Stimulated activated CD4-positive, alpha-beta T cell treated with anti-CD3 and anti-CD28 coated beads, Interleukin-15, amount 100 ng/mL, for 48 hours (primary cell): ENCODE measurements at regions not wholly inside any gene's neighbourhood (a gene's known extent, or its start where the extent isn't known, plus 50 kb on each side); places are given as distances from the start of the nearest gene placed in this dataset.
"Not testable (repeated sequence)": the region's sequence is repeated elsewhere in the genome, so short reads cannot be mapped to it uniquely, and the experiment has no call there.

Source experiments
- DNase-seq, 2 donors: peaks; one replicate each; pipeline ENCODE4 v3.0.0-alpha.2; 2020; ENCODE audit warnings: low read depth in 2 of 2

- no peak for DNase-seq
These were observed 303.9 kb downstream of the OTUD1 start for GRCh38 chr10:23742807-23743206.

DNA sequence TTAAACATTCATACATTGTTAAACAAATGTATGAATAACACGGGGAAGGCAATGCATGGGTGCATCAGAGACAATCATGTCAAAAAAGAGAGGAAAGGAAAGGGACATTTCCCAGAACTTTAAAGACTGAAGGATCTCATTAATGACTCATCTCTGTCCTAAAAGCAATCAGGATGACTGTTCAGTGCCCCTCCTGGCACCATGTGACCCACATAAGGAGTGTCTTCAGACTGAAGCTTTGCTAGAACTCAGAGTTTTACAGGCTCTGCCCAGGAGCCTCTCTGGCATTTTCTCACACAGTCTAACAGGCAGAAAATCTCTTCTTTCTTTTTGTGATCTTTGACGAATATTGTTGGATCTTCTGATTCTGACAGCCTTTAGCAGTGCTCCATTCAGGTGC lies 315.3 kb downstream of the OTUD1 start:
- DNase-seq: no peak

DNA sequence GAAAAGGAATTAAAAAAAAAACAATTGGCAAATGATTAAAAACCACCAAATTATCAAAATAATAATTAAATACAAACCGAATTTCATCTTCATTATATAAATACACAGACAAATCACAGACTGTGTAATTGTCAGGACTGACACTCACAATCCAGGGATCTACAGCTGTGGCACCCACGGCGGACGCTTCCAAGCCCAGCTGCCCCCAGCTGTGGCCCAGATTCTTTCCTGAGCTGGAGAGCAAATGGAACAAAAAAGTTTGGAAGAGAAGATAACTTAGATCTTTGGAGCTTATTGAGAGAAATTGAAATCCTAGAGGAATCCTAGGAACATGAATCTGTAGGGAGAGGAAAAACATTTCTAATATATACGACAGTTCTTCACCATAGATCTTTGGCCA lies 316.1 kb downstream of the OTUD1 start:
- no peak for DNase-seq

DNA sequence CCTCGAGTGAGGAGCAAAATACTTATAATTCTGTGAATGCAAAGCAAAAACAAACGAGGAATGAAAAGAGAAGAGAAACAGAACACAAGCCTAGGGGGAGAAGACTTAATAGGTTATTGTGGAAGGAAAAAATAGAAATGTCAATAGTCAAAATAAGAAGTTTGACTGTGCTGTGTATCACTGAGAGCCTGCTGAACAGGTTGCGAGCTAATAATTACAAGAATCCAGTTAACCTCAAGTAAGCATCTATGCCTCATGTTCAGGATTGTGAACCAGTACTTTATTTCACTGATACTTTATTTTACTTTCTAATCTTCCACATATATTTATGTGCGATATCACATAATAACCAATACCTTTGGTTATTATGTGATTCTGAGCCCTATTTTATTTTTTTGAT lies 316.7 kb downstream of the OTUD1 start:
- no peak for DNase-seq

DNA sequence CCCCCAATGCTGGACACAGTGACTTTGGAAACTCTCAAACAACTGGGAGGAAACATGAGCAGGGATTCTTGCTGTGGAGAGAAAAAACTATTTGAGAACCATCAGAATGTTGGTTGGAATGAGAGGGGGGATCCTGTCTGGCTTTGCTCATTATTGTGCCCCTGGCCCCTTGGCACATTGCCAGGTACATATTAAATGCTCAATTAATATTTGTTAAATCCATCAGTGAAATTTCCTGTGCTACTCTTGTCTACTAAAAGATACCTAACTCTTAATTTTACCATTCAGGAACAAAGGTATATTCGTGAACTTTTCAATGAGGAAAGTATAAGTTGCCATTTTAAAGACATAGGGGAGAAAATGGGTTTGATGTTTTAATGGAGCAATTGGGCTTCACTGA lies 329.4 kb downstream of the OTUD1 start:
- no peak for DNase-seq

- DNase-seq: no peak
These were observed 338.3 kb downstream of the OTUD1 start for GRCh38 chr10:23777153-23777552.

DNA sequence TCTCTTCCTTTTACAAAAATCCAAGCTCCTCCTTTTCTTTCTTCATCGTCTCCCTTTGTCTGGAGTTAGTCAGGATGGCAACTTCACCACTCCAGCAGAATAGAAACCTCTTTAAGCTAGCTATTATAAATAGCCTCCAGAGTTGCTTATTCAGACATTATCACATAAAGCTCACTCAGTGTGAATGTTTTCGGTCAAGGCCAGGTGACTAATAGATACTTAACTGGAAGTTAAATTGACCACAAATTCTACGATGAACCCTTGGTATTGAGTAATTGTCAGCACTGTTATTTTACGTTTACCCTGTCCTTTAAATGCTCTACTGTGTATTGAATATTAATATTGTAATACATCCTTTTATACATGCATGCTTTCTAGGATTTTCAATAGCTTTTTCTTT lies 340.4 kb downstream of the OTUD1 start:
- no peak for DNase-seq

GRCh38 chr10:23780331-23780730 lies 341.5 kb downstream of the OTUD1 start:
- no peak for DNase-seq

- DNase-seq: no peak
These were observed 347.7 kb downstream of the OTUD1 start for GRCh38 chr10:23786594-23786993.

- DNase-seq: no peak
These were observed 354.7 kb downstream of the OTUD1 start for GRCh38 chr10:23793577-23793976.

DNA sequence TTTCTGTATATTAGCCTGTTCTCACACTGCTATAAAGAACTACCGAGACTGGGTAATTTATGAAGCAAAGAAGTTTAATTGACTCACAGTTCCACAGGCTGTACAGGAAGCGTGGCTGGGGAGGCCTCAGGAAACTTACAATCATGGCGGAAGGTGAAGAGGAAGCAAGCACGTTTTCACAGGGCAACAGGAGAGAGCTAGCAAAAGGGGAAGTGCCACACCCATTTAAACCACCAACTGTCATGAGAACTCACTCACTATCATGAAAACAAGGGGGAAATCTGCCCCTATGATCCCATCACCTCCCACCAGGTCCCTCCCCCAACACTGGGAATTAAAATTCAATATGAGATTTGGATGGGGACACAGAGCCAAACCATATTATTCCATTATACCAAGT lies 358.6 kb downstream of the OTUD1 start:
- DNase-seq: not testable (repeated sequence)

- DNase-seq: no peak
These were observed 365.2 kb downstream of the OTUD1 start for GRCh38 chr10:23804125-23804524.

DNA sequence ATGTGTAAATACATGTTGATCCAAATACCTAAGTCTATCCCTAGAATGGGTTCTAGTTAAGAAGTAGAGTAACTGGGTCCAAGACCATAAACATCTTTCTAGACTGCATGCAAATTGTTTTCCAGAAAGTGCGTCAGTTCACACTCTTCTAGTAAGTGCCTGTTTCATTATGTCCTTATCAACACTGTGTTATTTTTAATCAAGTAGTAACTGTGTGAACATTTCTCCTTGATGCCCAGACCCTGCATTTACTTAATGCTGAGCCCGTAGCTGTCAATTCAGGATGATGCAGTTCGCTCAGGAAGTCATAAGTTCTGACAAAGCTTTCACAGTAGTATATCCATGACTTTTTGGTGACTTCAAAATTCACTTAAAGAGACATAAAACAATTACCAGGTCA lies 374.8 kb downstream of the OTUD1 start:
- no peak for DNase-seq

GRCh38 chr10:23818484-23818883 lies 379.6 kb downstream of the OTUD1 start:
- DNase-seq: no peak

GRCh38 chr10:23820792-23821191 lies 381.9 kb downstream of the OTUD1 start:
- no peak for DNase-seq

DNA sequence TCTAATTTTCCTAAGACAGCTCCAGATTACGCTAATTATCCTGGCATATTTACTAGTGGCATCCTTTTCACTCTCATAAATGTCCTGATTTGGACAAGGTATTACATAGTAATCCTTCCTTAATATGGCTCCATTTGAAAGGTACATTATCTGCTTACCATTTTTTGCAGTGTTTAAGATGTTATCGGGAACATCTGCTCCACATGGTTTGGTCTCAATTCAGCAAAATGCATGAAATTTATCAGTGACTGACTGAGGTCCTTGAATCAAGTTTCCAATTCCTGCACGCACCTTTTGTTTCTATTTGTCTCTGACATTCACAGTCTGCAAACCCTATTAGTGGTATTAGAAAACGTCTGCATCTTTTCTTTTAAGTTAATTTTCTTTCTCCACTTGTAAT lies 384.1 kb upstream of the KIAA1217 start:
- DNase-seq: no peak

DNA sequence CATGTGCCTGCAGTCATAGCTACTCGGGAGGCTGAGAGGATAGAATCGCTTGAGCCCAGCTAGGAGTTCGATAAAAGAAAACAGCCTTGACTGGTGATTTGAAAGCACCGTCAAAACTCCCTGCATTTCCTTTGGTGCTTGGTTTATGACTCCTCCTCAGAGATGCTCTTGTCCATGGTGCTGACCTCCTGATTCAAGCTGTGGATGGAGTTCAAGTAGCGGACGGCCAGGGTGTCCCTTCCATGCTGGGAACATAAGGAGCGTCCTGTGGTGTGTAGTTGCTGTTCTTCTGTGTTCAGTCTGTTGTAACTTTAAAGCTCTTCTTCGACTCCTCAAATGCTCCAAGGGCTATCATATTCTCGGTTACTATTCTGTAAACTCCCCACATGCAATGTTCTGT lies 382.5 kb upstream of the KIAA1217 start:
- DNase-seq: no peak

DNA sequence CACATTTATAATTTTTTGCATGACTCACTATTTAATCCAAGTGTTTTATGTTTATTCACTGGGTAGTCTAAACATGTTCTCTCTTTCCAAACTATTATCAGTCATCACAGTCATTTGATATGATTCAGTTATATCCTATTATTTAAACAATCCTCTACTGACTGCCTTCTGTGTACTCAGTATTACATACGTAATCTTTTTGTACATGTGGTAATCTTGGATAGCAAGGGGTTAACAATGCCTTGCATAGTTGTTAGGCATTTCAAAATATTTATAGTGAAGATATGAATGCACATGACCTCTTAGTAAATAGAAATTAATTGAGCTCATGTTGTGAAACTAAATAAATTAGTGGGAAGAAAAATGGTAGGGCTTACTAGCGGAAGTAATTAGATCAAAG lies 379.4 kb upstream of the KIAA1217 start:
- no peak for DNase-seq

DNA sequence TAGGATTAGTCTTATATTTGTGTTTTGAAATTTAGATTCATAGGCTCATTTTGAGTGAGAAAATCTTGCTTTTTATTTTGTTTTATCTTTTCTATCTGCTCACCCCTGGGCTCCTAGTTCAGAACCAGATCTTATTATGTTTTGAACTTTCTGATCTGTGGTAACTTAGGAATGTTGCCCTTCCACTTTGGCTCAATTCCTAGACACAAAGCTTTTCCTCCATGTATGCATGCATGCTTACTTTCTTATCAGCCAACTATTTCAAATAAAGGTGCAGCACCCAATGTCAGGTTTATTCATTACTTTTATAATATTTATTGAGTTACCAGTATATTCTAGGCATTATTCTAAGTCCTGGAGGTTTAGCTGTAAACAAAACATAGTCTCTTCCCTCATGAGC lies 374.8 kb upstream of the KIAA1217 start:
- no peak for DNase-seq

GRCh38 chr10:23850631-23851030 lies 358.3 kb upstream of the KIAA1217 start:
- DNase-seq: no peak

DNA sequence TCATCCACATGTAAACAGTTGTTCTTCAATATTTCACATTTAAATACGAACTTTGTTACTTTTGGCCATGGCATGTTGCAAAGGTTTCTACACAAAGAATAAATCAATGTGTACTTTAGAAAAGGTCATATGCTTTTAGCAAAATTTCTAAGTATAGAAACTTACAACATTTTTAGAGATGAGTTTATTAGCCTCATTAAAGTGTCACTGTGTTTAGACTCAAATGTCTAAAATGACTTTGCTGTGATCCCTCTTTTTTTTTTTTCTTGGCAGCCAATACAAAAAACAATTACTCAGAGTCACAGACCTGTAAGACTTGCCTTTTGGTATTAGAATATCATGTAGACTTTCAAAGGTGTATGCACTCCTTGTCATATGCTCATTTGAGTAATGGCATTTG lies 349.3 kb upstream of the KIAA1217 start:
- no peak for DNase-seq

- no peak for DNase-seq
These were observed 344.2 kb upstream of the KIAA1217 start for GRCh38 chr10:23864631-23865147.

DNA sequence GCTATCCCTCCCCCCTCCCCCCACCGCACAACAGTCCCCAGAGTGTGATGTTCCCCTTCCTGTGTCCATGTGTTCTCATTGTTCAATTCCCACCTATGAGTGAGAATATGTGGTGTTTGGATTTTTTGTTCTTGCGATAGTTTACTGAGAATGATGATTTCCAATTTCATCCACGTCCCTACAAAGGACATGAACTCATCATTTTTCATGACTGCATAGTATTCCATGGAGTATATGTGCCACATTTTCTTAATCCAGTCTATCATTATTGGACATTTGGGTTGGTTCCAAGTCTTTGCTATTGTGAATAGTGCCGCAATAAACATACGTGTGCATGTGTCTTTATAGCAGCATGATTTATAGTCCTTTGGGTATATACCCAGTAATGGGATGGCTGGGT lies 342.0 kb upstream of the KIAA1217 start:
- DNase-seq: not testable (repeated sequence)

GRCh38 chr10:23868121-23868520 lies 340.8 kb upstream of the KIAA1217 start:
- no peak for DNase-seq

- DNase-seq: no peak
These were observed 339.4 kb upstream of the KIAA1217 start for GRCh38 chr10:23869548-23869947.
